NCI-H345 (cell line): ENCODE measurements at regions not wholly inside any gene's neighbourhood (a gene's known extent, or its start where the extent isn't known, plus 50 kb on each side); places are given as distances from the start of the nearest gene placed in this dataset.

Source experiments
- DNase-seq: peaks from one replicate; lab custom pipeline; 2025; lab: John Stamatoyannopoulos, UW

- no peak for DNase-seq
These were observed 151.8 kb upstream of the PTPRM start for GRCh38 chr18:7415081-7415894.

- DNase-seq, result no peak
These were observed 149.4 kb upstream of the PTPRM start for GRCh38 chr18:7417727-7418126.

DNA sequence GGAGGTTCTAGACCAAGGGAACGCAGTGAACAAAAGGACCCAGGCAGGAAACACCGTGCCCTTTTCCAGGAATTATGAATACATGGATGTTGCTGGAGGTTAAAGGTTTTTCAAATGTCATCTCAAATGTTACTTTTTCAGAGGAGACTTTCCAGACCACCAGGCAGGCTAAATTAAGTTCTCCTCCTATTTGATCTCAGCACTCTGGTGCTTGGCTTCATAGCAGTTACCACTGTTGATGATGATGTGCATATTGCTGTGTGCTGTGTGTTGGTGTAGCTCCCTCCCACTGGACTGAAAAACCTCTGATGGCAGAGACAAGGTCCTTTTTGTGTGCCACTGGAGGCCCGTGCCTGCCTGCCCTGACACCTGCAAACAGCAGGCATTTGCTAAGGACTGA, 137.3 kb upstream of the PTPRM start:
- DNase-seq, result no peak

DNA sequence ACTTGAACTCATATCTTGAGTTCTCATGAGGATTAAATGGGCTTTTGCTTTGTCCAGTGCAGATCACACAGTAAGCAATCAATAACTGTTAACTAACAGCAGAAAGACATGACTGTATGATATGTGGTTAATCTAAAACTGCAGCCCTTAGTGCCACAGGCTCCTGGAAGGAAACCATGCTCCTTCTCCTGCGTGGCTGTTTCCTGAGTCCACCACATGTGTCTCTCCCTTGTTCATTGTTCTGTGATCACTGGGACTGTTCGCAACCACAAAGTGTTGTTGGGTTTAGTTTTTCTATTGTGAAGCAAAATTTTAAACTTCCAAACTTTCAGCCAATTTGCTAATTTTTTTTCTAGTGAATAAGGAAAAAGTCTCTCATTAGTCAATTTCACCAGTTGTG, 130.9 kb upstream of the PTPRM start:
- DNase-seq, result no peak

GRCh38 chr18:7437870-7438269, 129.2 kb upstream of the PTPRM start:
- DNase-seq, result no peak

DNA sequence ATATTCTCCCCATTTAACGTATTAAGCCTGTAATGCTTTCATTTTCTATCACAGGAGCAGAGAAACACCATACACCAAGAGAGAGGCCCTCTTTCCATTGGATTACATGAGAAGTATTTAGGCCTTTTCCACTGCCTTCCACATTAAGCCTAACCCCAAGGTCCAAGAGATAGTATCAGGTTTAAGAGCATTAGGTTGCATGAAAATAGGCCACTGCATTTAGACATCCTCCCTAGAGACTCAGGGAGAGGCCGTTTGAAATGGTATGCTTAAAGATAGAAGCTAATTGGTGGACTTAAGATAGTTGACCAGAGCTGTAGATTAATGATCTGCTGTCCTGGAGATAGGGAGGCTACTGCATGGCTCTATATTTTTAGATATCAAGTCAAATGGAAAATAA, 128.5 kb upstream of the PTPRM start:
- no peak for DNase-seq

DNA sequence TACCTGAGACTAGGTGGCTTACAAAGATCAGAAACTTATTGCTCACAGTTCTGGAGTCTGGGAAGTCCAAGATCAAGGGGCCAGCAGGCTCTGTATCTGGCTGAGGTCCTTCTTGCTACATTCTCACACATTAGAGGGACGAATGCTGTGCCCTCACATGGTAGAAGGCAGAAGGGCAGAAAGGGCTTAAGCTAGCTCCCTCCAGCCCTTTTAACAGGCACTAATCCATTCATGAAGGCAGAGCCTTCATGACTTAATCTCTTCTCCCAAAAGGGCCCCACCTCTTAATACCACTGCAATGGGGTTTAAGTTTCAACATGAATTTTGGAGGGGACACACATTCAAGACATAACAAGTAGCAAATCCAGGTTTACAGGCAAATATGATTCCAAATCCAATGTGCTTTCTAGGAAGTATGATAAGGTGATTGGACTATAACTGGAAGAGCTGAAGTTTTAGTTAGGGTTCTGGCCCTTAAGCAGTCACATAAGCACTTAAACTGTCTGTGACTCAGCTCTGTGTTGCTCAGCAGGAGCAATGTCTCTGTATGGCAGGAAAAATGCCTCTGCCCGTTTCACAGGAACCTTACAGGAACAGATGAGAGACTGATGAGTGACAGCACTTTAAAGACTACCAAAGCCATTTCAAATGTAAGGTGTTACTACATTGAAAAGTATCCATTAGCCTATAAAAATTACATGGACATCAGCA, 119.6 kb upstream of the PTPRM start:
- no peak for DNase-seq

DNA sequence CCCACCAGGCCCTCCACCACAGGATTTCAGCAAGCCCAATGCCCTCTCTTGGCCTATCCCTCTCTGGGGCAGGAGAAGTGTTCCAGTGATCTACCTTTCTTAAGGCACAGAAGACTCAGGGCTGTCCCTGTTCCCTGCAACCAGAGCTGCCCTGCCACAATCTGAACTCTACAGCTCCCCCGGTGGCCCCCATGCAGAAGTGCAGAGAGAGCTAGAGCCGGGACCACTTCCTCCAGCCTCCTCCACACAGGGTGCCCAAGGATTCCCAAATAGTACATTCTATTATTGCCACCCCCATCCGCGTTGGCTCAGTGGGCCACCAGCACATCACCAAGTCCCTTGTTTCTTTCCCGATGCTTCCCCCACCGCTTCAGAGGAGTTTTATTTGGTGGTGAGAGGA, 114.8 kb upstream of the PTPRM start:
- DNase-seq, result no peak

GRCh38 chr18:7454429-7454828, 112.7 kb upstream of the PTPRM start:
- no peak for DNase-seq

- no peak for DNase-seq
These were observed 110.7 kb upstream of the PTPRM start for GRCh38 chr18:7456376-7456775.

DNA sequence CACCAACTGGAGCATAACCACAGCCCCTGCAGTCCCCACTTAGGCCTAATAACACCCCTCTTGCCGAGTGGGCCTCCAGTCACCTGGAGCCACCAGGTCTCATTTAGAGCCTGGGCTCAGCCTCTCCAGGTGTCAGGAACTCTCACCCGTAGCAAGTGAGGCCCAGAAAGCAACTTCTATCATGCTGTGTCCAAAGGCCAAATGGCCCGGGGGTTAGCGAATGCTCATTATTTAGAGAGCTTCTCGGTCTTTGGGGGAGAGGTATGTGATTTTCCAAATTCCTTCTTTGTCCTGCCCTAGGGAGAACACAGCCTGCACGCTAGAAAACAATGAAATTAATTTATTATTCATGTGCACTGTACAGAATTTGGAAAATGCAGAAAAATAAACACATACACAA, 109.9 kb upstream of the PTPRM start:
- no peak for DNase-seq

DNA sequence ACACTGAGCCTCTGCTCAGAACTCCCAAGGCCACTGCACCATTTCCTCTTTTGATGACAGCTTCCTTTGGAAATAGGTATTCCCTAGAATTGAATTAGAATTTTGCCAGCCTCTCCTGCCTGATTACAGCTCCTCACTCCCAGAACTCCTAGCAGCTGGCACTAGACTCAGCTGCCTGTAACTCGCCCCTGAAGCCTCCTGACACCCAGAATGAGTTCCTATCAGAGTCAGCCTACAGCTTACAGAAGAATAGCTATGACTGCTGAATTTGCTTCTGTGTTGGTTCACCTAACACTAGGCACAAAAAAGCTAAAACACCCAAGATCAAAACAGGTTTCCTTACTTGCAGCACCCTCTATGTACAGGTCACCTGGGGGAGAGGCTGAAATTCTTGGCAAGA, 108.2 kb upstream of the PTPRM start:
- no peak for DNase-seq

- no peak for DNase-seq
These were observed 107.0 kb upstream of the PTPRM start for GRCh38 chr18:7459851-7460770.

DNA sequence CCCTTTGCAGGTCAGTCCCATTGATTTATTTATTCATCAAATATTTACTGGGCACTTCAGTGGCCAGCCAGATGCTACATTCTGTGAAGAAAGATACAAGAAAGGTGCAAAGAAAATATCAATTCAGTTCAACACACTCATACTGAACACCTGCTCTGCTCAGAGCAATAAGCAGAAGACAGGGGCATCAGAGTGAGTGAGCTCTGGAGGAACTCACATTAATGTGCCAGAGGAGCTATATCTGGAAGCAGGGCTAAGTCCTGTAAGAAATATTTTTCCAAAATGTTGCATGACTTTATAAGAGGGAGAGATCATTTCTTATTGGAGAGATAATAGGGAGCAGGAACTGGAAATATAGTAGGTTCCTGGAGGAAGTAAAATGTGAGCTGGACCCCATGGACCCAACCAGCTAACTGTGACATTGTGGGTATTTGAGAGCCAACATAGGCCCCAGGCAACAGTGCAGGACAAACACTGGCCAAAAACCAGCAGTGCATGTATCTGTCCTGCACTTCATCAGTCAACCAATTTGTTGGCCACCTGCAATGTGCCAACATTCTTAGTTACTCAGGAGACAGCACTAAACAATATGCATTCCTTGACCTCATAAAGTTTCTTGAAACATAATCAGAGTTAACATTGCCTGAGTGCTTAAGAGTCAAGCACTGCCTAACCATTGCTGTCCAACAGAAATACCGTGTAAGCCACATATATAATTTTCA, 102.7 kb upstream of the PTPRM start:
- DNase-seq, result no peak

- DNase-seq, result no peak
These were observed 100.9 kb upstream of the PTPRM start for GRCh38 chr18:7466190-7466589.

- no peak for DNase-seq
These were observed 99.2 kb upstream of the PTPRM start for GRCh38 chr18:7467708-7468466.

GRCh38 chr18:7470101-7470500, 97.0 kb upstream of the PTPRM start:
- DNase-seq, result no peak

- DNase-seq, result no peak
These were observed 96.6 kb upstream of the PTPRM start for GRCh38 chr18:7470503-7470902.

DNA sequence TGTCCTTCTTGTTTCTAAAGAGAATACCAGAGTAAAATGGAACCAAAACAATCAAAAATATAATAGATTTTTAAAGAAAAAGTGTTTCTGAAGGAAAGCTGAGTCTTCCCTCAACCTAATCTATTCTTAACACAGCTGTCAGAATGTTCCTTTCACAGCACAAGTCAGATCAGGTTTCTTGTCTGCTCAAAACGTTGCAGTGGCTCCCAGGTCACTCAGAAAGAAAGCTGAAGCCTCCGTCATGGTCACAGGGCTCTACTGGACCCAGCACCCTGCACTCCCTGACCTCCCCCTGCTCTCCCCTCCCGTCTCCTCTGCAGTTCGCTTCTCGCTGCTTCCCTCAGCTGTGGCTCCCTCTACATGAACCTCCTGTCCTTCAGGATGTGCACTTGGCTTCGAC, 90.7 kb upstream of the PTPRM start:
- no peak for DNase-seq

DNA sequence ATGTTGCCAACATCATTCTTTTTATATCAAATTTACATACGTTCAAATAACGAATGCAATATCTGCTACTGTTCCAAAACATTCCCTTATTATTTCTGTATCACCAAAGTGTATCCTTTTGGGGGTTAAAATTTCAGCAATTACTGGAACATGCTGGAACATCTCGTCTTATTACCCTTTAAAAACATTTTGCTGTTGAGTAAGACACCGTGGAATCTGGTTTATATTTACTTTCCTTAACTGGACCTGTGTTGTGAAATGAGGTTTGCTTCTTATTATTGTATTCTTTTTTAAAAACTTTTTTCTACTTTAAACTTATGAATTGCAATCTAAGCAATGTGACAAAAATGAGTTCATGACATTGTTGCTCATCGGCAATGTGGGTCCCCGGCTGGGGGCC, 87.4 kb upstream of the PTPRM start:
- no peak for DNase-seq

DNA sequence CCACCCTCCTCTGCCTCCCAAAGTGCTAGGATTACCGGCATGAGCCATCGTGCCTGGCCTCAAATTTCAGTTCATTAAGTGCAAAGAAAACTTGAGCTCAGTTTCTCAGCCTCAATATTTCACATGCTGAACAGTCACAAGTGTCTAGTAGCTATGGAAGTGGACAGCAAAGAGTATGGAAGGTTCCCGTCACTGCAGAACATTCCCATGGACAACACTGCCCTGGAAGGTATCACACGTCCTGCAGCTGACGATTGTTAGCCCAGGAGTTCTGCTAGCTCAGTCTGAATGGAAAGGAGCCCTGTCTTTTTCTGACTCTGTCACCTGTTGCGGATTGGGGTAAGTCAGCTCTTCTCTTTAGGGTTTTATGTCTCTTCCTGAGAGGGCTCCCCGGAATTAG, 86.2 kb upstream of the PTPRM start:
- DNase-seq, result no peak
